GM21717 (cell line): ENCODE measurements at regions not wholly inside any gene's neighbourhood (a gene's known extent, or its start where the extent isn't known, plus 50 kb on each side); places are given as distances from the start of the nearest gene placed in this dataset.
"Not testable (repeated sequence)": the region's sequence is repeated elsewhere in the genome, so short reads cannot be mapped to it uniquely, and the experiment has no call there.

ENCODE experiments used
- ATAC-seq: cut with Tn5 transposase; IDR thresholded peaks from one replicate; pipeline ENCODE4 v1.9.1; 2021; ENCODE audit warnings: mild to moderate bottlenecking, moderate library complexity; ENCODE audit not compliant: unreplicated experiment

DNA sequence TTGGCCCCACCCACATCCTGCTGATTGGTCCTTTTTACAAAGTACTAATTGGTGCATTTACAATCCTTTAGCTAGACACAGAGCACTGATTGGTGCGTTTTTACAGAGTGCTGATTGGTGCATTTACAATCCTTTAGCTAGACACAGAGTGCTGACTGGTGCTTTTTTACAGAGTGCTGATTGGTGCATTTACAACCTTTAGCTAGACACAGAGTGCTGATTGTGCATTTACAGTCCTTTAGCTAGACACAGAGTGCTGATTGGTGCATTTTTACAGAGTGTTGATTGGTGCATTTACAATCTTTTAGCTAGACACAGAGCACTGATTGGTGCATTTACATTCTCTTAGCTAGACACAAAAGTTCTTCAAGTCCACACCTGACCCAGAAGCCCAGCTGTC is 144.2 kb upstream of the XIRP2 start:
- not testable (repeated sequence) for ATAC-seq

- ATAC-seq = not testable (repeated sequence)
Measured at GRCh38 chr2:166743482-166743881, 144.8 kb upstream of the XIRP2 start.

DNA sequence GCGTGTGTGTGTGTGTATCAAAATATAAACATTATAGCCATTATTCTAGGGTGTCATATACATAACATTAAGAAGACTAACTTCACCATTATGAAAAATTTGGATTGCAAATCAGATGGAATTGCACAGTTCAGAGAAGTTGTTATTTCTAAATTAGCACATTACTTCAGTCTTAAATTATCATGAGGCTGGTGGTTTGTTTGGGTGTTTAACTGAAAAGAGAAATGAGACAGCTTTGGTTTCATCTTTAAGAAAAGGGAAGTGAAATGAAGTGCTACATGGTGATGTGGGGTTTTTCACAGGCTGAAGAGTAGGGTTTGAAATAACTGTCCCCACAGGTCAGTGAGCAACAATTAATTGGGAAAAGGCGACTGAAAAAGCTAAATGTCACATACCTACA is 161.2 kb upstream of the XIRP2 start:
- ATAC-seq = peak; percentile 99

GRCh38 chr2:166725927-166726924 is 162.1 kb upstream of the XIRP2 start:
- no peak for ATAC-seq

DNA sequence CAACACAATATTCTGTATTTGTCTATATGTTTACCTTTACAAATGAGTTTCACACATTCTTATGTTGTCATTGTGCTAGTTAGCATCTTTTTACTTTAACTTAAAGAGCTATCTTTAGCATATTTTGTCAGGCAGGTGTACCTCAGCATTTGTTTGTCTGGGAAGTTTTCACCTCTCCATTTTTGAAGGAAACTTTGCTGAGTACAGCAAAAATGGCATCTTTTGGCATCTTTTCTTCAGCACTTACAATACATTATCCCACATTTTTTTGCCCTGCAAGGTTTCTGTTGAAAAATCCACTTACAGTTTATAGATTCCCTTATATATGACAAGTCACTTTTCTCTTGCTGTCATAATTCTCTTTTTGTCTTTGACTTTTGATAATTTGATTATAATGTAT is 171.3 kb upstream of the XIRP2 start:
- no peak for ATAC-seq

DNA sequence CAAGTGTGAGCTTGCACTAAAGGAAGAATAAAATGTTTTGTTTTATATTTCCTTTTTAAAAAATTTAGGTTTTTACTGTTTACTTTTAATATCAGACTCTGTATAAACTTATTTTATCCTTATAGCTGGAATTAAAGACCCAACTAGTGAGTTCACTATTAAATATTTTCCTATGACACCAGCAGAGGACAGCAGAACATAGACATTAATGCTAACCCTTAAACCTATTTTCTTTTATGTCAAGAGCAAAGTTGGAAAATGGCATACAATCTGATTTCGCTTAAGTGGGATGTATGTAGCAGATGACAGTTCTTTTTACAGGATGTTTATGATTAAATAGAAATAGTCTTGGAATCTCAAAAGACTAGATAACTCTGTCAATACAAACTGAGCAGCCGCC is 188.2 kb upstream of the XIRP2 start:
- ATAC-seq = no peak

DNA sequence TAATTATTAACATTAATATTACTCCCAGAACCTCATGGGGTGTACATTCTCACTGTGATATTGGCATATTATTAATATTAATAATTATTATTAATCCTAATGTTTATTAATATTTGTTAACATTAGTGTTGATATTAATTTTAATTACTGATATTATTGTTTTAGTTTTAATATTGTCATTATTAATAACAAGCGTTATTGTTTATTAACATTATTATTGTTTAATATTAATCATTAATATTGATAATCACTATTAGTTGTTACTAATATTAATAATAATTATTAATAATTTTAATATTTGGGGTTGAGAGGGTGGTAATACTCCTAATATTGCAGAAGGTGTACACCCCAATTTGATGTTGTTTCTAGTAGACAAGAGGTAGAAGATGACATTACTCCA is 193.1 kb upstream of the XIRP2 start:
- no peak for ATAC-seq

DNA sequence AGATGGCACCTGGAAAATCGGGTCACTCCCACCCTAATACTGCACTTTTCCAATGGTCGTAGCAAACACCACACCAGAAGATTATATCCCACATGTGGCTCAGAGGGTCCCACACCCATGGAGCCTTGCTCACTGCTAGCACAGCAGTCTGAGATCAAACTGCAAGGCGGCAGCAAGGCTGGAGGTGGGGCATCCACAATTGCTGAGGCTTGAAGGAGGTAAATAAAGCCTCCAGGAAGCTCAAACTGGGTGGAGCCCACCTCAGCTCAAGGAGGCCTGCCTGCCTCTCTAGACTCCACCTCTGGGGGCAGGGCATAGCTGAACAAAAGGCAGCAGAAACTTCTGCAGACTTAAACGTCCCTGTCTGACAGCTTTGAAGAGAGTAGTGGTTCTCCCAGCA is 192.0 kb upstream of the SCN7A start:
- ATAC-seq = not testable (repeated sequence)

- no peak for ATAC-seq
Measured at GRCh38 chr2:166677996-166678395, 183.9 kb upstream of the SCN7A start.

- no peak for ATAC-seq
Measured at GRCh38 chr2:166676716-166677115, 182.7 kb upstream of the SCN7A start.

- ATAC-seq = no peak
Measured at GRCh38 chr2:166675553-166675952, 181.5 kb upstream of the SCN7A start.

DNA sequence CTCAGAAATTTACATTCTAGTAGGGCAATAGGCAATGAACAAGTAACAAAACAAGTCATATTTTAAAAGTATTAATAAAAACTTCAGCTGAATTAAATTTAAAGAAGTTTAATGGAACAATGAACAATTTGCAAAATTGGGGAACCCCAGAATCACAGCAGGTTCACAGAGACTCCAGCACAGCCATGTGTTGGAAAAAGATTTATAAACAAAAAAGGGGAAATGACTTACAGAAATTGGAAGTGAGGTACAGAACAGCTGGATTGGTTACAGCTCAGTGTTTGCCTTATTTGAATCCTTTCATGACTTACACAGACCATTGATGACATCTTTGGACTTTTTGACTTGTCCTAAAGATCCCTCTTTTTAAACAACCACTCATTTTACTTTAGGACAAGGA is 179.9 kb upstream of the SCN7A start:
- no peak for ATAC-seq

- no peak for ATAC-seq
Measured at GRCh38 chr2:166671801-166672200, 177.8 kb upstream of the SCN7A start.

DNA sequence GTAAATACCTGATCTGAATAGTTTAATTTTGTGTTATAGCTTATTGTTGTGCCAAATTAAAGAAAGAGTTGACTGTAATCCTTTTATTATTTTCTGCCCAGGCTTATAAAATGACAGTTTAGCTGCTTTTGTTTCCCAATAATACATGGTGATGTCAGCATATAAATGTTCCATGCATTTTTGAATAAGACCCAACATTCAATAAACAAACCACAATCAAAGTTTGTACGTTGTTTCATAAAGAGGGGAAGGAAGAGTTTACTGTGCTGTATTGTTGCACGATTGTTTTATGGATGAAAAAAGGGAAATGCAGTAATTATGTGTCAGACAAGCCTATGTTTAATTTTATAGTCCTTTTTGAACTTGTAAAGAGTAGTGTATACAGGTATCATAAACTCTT is 177.2 kb upstream of the SCN7A start:
- ATAC-seq = no peak

DNA sequence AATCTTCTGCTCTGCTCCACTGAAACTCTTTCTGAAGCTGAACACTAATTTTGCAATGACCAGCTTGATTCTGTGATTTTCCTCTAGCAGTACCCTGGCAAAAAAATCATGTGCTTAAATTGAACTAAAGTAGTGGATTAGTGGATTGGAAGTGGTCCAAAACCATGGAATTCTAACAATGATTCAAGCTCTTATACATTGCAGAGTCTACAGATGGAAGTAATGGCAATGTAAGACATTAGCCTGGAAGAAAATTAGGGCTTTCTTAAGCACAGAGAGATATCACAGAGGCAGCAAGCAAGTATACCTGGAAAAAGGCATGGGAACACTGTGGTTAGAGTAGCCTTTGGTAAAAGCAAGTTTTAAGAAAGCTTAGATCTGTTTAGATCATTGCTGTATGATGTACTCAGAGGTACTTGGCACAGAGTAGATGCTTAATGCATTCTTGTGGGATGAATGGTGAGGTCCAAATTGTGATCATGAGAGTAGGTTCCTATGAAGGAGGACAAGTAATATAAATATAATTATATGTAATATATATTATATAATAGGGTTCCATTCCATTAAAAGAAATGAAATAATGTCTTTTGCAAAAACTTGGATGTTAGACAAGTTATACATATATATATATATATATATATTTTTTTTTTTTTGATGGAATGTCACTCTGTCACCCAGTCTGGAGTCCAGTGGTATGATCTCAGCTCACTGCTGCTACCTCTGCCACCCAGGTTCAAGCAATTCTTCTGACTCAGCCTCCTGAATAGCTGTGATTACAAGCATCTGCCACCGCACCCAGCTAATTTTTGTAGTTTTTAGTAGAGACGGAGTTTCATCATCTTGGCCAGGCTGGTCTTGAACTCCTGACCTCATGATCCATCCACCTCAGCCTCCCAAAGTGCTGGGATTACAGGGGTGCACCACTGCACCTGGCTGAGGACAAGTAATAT is 172.2 kb upstream of the SCN7A start:
- no peak for ATAC-seq

- ATAC-seq = no peak
Measured at GRCh38 chr2:166661824-166662223, 167.8 kb upstream of the SCN7A start.

- ATAC-seq = no peak
Measured at GRCh38 chr2:166661391-166661790, 167.3 kb upstream of the SCN7A start.

GRCh38 chr2:166658901-166659300 is 164.9 kb upstream of the SCN7A start:
- no peak for ATAC-seq

GRCh38 chr2:166653185-166653813 is 159.2 kb upstream of the SCN7A start:
- no peak for ATAC-seq

DNA sequence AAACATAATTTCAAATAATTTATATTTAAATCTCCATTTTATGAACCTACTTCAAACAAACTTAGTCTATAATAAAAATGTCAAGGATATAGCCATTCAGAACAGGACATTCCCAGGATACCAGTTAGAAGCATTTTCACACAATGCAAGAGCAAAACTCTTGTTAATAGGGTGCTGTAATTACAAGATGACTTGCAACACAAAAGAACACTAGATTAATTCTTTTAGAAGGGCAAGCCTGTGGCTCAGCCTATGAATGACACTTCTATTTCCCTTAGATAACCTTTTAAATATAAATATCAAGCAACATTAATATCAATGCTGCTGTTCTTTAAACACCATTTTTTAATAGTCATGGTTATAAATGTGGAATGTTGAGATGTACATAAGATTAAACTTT is 157.9 kb upstream of the SCN7A start:
- ATAC-seq = no peak

GRCh38 chr2:166651080-166651675 is 157.1 kb upstream of the SCN7A start:
- no peak for ATAC-seq
